Activated CD8-positive, alpha-beta memory T cell treated with anti-CD3 and anti-CD28 coated beads, Interleukin-2, amount 50 U/mL, for 4 hours (primary cell): ENCODE measurements at regions not wholly inside any gene's neighbourhood (a gene's known extent, or its start where the extent isn't known, plus 50 kb on each side); places are given as distances from the start of the nearest gene placed in this dataset.

ENCODE experiments used
- DNase-seq: peaks from one replicate; pipeline ENCODE4 v3.0.0-alpha.2; 2020

DNA sequence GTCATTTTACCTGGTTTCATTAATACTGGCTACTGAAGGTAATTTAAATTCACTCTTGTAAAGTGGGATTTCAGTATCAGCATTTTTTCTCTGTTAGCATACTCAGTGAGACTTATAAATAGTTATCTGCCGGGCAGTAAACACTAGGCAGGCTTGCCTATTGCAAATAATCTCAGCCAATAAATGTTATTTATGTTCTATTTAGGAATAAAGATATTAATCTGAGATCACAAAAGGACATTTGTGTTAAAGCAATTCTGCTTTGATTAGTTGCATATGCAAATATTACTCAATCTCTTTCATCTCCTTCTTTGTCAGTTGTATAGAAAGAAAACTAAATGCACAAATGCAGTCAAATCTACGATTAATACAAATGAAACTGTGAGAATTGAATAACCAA lies 827.8 kb downstream of the TLE4 start:
- no peak for DNase-seq

DNA sequence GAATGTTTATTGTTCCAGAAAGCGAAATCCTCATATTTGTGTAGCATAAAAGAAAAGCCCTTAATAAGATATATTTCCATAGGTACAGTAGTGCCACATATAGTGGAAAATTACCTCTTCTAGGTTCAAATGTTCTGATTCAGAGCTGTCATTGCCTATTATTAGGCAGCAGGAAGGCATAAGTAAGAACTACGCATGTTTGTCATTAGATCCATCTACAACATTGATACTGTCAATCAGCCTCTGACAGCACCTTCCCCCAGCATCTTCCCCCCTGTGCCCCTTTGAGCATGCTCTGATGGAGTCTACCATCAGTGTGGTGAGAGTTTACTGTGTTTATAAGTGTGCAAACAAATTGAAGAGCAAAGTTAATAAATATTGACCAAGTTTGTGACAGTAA lies 816.1 kb downstream of the TLE4 start:
- DNase-seq = no peak

DNA sequence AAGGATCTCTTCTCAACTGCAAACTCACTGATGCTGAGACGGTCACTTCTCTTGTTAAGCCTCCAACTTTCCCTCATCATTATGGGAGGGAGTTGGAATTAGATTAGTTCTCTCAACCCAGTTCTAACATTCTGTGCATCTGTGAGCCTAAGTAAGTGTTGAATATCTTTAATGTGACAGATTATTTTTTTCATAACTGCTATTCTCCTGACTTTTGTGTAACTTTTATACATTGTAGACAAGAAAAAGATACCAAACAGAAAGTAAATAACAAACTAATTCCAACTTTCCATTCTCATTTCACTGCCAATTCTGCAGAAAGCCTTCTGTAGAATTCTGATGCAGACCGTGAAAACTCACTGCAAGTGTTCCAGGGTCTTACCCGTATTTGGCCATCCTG lies 813.5 kb downstream of the TLE4 start:
- DNase-seq = no peak

DNA sequence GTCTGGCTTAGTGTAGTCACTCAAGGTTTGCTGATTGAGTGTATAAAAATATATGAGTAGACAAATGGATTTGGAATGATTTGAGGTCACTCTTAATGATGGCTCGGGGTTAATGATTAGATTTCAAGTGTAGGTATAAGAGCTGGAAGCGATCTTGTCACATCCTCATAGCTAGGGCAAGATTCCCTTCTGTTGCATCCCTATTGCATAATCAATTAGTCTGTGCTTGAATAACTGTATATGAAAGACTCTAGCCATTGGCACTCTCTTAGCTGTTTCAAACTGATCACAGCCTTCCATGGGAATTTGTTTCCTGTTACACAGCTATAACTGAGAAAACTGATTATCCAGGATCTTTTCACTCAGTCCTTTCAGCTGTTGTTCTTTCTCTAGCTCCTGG lies 811.6 kb downstream of the TLE4 start:
- no peak for DNase-seq

DNA sequence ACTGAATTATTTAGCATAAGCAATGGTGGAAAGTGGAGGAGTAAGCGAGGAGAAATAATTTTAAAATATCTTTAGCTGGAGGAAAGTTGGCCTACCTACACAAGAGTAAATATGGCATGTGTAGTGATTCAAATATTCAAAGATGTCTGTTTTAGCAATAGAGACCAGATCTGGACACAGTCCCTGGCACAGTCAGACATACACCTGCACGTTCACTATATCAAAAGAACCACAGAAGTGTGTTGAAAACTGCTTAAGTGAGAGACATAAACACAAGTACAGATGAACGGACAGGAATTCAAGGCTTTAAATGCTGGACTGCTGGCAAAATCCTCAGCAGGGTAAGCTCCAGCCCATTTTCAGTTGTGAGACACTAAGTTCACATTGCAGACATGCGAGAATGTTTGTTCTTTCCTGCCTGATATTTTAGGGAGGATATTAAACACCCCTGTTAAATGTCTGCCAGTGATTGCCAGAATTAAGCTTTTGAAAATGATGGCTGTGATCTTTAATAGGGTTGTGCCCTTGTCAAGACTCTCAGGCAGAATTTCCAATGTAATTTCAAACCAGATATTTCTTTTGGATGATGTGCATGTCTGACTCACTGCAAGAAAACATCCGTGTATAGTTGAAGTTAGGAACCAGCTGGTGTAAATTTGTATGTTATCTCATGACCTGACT lies 810.6 kb downstream of the TLE4 start:
- DNase-seq = no peak

DNA sequence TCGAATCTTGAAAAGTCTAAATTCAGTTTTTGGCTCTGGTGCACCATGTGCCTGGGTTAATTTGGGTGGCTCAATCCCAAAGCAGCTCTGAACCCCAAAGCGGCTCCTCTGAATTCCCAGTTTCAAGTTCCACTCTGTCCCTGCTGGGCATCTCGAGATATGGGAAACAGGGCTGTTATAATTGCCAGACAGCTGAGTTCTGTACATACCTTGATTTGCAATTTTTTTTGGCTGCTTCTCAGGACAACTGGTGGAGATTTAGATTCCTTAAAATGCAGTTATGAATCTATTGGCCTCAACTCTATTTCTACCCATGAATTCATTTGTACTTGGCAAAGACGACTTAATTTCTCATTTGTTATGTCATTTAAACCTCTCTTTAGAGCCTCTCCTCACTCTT lies 808.5 kb downstream of the TLE4 start:
- no peak for DNase-seq

DNA sequence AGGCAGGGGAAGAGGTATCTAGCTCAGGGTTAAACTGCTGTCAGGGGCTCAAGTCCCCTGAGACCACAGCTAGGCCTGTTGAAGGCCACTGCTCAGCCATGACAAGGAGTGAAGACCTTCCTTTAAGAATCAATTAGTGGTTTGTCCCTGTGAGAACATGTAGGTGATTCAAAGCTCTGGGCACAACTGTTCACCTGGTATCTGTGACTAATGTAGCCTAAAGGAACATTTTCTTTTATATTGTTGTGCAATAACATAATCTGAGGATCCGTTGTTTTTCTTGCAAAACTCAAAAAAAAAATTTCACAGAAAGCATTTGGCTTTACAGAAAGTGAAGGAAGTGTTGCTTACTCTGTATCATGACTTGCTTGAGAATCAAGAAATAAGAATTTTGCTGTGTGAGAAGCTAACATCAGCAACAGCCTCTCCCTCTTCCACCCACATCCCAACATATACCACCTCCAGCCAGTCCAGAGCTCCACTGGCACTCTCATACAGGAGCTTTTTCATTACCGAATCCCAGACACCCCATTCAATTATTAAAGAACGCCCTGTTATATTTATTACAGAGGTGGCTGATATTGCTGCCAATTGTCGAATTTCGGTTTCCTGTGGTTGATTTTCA lies 807.0 kb downstream of the TLE4 start:
- no peak for DNase-seq

DNA sequence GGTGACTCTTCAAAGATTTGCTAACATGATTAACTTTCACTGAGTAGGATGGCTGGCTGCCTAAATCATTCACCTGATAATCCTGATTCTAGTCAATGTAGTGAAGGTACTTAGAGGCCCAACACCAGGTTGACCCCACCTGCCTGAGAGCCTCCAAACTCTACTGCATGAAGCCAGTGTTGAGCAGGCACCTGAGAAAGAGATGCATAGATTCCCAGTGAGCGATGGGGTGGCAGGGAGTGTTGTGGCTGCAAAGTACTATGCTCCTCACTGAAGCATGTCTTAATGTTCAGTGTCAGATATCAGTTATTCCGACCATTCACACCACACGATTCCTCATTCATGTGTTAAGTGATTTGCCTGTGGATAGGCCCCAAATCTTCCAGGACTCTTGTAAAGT lies 804.4 kb downstream of the TLE4 start:
- DNase-seq = no peak

DNA sequence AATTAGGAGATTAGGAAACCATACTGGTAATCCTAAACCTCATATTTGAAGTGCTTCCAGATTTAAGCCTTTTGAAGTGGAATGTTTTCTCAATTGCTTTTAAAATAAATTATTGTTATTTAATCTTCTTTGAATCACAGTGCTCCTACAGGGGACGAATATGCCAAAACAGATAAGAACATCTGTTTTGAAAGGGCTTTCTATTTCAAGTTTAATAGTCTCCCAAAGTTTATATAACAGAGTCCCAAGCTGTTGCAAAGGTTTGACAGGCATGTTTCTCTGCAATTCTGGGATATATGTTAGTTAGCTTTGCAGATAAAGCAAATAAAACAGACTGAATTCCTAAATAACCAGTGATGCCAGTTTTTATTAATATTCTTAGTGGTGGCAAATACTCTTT lies 803.7 kb downstream of the TLE4 start:
- DNase-seq = no peak

DNA sequence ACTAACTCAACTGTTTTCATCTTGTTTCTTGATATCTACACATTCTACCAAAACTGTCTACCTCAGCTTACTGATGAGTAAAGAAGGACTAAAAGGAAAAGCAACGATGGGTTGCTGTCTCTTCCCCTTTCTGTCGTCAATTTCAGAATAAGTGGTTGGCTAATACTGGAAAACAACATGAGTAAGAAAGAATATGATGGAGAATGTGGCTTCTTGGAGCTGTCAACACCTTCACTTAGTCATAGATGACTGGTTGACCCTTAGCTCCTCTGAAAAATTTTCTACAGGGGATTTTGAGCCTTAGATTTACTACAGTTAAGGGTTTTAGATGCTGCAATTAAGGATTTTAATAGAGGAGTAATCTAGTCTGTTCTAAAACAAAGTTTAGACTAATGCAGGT lies 797.9 kb downstream of the TLE4 start:
- DNase-seq = no peak

DNA sequence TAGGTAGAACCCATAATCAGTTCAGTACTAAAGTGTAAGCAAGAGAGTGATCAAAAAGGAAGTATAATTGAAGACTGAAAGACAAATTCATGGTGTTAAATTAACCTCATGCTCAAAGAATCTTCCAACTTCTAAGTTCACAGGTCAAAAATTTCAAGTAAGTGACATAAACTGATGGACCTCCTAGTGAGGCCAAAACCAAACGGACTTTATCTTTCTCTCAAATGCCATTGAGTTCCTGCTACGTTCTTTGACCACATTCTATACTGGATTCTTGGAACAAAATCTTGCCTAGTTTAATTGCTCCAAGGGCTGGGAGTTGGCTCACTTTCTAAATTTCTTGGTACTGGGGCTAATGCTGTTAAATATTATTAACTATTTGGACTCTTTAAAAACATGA lies 794.9 kb downstream of the TLE4 start:
- DNase-seq = no peak

DNA sequence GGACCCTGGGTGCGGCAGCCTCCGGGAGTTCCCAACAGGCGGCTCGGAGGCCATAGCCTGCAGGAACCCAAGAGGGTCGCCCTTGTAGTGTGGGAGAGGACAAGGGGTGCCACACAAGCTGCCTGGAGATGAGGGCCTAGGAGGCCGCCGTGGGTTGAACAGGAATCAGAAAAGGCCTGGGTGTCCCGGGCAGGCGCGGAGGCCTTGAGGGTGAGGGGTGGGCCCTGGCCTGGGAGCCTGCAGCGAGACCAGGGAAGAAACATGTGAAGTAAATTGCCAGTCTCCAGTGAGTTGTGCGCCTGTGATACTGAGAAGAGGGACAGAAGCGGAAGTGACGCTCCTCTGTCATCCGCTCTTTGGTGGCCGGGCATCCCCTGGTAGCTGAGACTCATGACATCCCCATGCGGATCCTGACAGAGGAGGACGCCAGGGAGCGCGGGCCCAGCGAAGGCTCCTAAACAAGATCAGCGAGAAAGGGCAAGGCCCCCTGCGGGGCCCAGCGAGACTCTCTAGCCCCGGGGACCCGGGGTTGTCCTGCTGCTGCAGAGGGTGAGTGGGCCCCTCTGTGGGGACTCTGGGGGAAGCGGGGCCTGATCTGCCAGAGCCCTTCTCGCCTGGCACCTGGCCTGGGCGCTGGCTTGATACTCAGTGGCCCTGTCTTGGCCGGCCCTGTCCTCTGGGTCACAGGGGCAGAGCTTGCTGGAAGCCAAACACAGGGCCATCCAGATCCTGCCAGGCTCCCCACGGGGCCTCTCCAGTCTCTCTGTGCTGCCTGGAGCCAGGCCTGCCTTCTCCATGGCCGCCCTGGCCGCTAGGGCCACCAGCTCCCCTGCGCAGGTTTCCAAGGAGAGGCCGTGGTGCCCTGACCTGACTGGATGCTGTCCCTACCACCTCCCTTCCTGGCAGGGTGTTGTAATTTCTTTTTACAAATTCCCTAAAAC lies 788.4 kb downstream of the TLE4 start:
- no peak for DNase-seq

DNA sequence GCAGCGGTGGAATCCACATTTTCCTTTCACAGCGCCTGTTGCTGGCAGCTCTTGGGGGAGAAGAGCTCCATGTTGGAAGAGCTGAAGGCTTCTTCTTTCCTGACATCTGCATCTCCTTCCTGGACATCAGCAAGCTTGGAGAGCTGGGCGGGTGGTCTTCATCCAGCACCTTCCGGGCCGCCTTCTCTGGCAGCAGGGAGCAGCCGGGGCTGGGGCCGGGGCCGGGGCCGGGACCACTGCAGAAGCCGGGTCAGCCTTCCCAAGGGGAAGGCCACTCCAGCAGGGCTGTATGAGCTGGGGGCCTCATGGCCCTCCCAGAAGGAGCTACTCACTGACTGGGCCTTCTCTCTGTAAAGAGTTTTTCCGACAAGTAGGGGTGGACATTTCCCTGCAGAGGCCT lies 787.5 kb downstream of the TLE4 start:
- no peak for DNase-seq

DNA sequence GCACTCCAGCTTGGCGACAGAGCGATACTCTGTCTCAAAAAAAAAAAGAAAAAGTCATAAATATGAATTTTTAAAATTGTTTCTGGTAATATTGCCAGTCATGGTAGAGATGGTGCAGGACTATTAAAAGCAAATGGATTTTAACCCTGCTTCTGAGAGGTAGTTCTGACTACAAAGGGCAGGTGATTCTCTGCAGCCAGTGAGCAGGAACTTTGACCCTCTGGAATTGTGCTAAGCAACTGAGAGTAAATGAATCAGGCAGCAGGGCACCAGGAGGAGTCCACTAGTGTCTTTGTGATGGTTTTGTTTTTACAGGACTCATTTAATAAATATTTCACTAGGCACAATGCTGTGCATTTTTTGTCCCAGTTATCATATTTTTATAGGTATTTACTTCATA lies 781.2 kb downstream of the TLE4 start:
- DNase-seq = no peak

DNA sequence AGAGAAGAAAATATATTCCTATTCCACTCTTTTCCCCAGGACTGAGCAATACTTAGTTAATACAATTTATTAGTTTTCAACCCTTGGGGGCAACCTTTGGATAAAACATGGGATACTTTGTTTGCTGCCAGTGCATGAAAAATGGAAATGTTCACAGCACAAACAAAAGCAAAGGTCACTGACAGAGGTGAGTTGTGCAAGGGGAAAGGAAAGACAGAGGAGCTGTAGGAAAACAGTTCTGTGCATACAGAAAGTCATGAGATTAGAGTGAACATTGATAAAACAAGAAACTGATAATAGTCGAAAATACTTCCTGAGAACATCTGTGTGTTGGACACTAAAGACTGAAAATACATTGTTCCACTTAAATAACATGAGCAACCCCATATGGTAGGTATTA lies 779.8 kb downstream of the TLE4 start:
- DNase-seq = no peak

DNA sequence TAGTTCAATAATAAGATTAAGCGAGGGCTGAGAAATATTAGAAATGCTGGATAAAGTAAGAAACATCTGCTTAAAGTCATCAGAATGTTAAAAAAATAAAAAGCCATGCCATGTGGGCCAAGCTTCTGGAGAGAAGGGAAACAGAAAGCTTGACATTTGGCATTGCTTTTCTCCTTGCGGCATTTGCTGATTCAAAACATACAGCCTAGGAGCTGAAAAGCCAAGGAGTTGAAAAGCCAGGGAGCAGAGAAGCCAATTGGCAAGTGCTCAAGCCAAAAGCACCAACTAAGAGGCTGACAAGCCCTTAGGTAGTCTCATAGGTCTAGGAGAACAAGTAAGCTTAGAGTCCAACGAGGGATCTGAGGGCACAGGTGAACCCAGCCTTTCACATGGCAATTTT lies 754.3 kb downstream of the TLE4 start:
- DNase-seq = no peak

DNA sequence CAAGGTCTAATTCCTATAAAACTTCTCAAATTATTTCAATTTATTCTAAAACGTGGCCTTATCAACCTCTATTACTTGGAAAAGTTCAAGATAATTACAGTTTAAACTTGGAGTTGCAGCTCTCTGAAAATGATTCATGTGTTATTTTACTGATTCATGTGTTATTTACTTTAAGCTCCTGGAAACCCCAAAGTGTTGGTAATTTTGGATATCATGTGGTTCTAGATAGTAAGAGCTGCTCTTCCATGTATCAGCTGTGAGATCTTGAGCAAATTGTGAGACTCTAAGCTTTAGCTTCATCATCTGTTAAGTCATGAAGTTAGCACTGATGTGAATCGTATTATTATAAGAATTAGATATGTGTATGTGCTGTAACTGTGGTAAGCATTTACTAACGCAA lies 749.2 kb downstream of the TLE4 start:
- no peak for DNase-seq

DNA sequence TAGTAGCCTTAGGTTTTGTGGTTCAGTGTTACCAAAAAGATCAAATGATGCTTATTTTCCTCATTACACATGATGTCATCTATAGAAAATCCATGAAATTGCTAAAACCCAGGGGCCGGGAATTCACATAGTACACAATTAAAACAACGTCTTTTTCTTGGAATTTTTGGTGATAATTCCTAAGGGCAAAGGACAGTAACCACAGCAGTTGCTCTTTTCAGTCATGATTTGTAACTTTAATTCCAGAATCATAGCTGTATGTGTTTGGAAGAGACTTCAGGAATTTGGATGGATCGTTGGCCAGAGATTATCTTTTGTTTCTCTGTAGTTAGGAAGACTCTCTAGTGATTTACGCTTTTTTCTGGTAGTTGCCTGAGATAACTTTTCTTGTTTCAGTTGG lies 748.7 kb downstream of the TLE4 start:
- no peak for DNase-seq

DNA sequence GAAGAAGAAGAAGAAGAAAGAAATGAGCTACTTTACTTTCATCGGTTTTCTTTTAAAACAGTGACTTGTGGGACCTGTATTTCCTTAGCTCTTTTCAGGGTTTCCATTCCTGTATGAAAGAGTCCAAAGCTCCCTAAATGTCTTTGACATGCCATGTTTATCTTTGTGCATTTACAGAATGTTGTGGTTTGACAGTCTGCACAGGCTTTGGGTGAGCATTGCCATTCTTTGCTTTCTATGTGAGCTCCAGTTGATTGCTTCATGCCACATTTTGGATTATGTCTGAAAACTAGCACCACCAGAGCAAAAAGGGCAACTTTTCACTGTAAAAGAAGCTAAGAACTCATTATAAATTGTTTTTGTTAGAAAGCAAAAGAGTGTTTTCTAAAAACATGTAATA lies 733.4 kb downstream of the TLE4 start:
- no peak for DNase-seq

DNA sequence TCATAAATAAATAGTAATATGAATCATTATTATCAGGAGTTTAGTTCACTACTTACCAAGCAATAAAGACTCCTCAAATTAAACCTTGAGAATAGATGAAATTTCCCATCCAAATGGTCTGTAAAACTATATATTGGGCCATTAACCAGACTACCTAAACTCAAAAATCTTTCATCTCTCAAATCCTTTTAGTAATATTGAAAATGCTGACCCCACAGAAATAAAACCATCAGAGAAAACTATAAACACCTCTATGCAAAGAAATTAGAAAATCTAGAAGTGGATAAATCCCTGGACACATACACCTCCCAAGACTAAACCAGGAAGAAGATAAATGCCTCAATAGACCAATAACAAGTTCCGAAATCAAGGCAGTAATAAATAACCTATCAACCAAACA lies 723.2 kb downstream of the TLE4 start:
- DNase-seq = no peak

DNA sequence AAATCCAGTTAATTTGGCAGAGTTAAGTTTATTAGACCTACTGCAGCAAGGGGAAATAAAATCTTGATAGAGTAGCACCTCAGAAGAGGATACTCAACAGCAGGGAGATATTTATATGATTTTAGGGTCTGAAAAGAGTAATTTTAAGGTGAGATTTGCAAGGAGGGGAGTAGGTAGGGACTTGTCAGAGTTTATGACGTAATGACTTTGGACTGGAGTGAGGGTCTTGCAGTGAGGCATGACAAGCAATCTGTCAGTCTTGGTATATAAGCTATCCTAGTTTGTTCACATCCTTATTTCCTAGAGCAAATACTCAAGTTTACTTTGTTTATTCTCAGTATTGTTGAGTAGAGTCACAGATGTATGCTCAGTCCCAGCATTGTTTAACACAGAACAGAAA lies 722.6 kb downstream of the TLE4 start:
- no peak for DNase-seq

DNA sequence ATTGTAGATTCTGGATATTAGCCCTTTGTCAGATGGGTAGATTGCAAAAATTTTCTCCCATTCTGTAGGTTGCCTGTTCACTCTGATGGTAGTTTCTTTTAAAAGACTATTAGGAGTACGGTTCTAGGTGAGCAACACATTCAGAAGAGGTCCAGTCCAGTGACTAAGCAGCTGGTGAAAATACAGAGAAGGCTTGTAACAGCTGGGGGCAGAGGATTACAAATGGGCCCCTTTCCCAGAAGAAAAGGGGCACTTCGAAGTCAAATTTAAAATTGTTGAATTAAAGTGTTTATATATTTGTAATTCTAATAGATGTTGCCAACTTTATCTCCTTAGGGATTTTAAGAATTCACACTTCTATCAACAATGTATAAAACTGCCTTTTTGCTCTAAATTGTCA lies 720.5 kb downstream of the TLE4 start:
- DNase-seq = no peak

DNA sequence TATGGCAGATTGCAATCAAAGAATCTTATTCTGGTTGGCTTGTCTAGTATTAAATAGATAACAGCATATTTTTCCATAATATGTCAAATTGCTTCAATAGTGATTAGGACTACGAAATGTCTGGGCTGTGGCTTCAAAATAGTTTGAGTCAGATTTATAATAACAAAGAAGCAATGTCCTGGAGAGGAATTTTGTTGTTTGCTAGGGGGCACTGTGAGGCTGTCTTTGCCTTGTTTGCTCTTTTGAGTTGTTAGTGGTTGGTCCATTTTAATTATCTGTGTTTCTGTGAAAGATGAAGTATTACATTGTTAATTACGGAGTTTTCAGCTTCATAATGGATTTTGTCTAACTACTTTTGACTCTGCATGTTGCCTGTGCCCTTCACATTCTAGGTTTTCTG lies 713.6 kb downstream of the TLE4 start:
- no peak for DNase-seq

DNA sequence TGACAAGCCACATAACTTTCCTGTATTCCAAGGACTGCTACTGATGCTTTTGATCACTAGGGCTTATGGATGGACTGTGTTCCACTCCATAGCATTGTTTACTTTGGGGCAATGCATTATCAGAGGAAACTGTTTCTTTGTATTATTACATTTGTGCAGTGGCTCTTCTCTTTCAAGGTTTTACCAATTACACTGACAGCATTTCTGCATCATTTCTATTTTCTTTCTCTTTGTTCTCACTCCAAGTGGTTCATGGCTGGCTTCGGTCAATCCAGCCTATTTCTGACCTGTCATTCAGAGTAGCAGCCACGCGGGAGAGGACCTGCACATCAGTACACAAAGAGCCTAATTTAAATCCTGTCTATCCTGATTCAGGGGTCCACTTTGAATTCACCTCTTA lies 711.0 kb downstream of the TLE4 start:
- no peak for DNase-seq
